NOMO-1 treated with dmso at 0.1 percent for 144 hours (cell line): ENCODE measurements at regions not wholly inside any gene's neighbourhood (a gene's known extent, or its start where the extent isn't known, plus 50 kb on each side); places are given as distances from the start of the nearest gene placed in this dataset.

Source experiments
- DNase-seq: peaks from one replicate; lab custom pipeline; 2025; ENCODE audit not compliant: unreplicated experiment; lab: John Stamatoyannopoulos, UW

DNA sequence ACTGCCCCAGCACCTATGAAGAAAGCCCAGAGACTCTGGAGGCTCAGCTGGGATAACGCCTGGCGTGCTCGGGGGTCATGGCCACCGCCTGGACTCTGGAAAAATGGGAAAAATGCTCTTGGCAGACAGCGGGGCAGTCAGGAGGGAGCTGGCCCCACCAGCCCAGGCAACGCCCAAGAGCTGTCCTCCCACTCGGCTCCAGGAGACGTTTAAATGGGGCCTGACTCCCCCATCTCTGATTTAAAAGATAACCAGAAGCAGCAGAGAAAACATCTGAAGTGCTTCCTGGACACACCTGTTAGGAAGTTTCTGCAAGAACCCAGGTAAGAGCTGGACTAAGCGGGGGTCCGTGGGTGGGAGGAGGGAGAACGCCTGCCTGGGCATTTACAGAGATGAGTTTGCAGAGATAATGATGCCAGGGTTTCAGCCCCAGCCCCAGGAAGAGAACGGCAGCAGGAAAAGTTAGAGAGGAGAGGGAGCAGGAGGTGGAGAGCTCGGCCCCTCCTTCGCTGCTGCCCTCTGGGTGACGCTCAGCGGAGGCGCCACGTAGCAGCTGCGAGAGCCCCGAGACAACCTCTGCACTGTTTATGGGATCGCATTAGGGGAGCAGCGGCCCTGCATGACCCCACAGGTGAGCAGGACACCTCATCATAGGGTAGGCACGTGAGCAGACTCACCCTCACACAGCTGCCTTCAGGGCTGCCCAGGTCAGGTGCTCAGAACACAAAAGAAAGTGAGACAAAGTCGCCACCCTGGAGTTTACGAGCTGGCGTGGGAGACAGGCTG is 83.5 kb upstream of the INSIG1 start:
- DNase-seq: no peak

DNA sequence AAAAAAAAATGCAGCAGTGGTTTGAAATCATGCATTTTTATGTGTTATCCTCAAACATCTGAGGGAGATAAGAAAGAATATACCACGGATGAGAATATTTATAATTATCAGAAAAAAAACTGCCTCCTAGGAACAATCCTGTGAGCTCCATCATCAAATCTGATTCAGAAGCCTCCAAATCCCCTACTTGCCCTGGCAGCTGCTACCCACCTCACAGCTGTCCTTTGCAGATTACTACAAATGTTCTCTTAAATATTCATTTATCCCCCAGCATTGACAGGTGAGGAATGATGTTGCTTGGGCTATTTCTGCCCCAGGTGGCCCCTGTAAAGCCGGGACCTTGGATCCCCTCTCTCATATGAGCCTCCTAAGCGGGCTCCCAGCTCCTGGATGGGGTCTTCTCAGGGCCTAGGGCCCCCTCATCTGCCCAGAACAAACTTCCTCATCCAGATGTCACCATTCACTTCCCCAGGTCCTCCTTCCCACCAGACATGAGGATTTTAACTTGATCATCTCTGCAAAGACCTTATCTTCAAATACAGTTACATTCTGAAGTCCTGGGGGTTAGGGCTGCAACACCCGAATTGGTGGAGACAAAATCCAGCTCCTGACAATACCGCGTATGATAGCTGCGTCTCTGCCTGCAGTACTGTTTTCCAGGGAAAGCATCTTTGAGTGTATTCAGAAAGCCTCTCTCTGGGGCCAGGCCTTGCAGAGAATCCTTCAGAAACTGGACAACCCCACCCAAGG is 81.9 kb upstream of the INSIG1 start:
- DNase-seq: no peak

DNA sequence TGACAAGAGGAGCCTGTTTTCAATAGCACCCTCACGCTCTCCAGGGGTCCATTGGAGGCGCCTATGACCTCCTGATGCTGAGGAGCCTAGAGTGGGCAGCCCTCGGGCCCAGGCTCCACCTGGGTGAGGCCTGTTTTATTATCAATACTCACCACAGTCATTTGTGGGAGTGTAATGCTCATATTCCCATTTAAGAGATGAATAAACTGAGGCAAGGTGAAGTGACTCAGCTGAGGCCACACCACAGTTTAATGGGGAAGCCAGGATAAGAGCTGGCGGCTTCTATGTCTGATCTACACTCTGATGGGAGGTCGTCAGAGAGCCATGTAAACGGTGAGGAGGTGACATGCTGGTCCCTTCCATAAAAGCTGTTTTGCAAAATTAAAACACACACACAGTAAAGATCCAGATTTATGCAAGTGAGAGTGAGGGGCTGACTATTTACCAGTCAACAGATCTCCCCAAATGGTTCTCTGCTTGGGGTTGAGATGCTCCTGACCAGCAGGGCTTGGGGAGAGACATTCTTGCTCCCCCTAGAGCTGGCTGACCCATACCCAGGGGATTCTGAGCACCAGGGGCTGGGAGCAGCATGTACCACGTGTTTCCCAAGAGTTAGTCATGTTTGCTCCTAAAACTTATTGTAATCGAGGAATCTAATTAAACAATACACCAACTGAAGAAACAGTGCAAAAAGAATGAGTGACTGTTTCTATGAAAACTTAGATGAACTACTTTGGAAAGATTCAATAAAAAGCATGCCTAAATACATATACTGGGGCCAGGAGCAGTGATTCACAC is 81.0 kb upstream of the INSIG1 start:
- no peak for DNase-seq

DNA sequence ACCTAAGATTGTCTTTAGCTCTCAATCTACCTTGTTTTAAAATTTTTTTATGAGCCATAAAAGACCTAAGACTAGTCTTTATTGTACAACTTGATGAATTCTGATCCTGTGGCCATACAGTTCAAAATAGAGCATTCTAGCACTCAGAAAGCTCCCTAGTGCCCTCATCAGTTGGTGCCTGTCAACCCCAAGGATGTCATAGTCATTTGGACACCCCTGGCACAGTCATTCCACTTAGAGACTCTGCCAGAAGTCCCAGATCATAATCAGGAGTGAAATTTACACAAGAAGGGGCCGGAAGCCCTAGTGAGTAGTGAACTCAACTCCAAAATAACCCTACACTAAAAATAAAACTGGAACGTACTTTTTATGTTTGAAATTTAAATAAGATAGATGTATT is 80.0 kb upstream of the INSIG1 start:
- no peak for DNase-seq

DNA sequence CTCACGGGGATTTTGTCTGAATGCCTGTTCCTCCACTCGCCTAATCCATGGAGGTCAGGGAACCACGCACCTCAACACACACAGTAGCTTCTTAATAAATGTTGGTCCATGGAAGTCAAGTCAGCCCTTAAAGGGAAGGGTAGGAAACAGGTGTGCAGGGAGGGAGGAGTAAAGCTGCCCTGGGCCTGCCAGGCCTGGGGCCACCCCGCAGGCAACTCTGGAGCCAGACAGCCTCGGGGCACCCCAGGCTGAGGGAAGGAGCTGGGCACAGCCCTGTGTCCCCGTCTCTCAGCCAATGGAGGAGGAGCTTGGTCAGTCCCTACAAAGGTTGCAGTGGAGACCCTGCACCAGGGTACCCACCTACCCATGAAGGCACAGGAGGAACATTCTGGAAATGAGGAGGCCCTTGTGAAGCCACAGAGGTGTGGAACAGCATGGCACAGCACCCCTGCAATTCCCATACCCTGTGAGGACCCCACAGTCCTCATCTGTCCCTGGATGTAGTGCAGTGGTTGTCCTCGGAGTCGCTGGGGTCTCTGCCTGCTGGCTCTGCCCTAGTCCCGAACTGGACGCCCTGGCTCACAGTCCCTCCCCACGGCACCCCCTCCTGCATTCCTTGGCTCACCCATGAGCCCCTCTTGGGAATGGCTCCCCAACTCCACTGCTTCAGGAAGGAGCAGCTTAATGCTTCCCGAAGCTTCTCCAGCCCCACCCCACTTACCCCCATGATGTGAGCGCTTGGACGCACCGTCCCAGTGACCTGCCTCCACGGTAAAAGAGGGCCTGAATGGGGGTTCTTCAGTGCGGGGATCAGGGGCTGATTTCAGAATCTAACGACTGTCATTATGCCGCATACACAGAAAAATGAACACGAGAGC is 79.2 kb upstream of the INSIG1 start:
- DNase-seq: no peak

DNA sequence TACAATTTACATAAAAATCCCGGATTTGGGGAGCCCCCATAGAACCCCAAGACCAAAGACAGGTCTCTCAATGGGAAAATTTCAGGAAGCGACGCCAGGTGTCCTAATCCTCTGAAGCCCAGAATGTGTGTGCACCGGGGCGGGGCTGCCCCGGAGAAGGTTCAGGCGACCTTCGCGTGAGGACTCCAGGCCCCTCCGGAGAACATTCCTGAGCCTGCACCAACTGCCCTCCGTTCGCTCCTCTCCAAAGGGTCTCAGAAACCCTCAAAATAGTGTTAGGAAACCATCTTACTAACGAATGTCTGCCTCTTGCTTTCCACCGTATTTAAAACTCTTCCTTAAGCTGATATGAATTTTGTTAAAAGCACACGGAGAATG is 78.5 kb upstream of the INSIG1 start:
- no peak for DNase-seq

DNA sequence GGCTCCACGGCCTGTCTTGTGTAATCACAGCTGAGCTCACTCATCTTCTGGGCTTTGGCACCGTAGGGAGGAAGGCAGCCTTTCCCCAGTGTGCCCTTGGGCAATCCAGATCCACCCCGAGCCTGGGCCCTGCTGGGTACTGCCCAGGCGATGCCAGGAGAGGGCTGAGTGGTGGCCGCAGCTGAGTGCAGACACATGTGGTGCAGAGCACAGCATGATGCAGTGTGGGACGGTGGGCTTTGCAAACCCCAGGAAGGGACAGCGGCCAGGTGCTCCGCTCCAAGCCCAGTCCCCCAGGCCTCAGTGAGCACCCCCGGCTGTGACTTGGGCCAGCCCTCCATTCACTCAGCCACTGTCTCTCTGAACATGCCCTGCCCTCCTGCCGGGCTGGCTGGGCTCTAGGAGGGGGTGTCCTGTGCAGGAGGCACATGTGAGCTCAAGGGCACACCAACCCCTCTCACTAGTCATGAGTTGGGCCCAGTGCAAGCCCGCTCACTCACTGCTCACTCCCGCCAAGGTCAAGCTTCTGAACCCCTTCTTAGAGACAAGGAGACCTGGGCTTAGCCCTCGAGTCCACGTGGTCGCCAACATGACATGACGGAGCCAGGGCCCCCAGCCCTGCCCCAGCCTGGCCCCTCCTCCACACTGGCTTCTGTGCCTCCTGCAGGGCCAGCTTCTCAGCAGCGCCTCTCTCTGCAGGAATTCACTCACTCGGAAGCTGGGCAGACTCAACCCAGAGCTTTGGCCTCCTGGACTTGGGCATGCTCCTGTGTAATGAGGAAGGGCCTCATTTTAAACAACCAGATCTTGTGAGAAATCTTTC is 77.5 kb upstream of the INSIG1 start:
- no peak for DNase-seq

DNA sequence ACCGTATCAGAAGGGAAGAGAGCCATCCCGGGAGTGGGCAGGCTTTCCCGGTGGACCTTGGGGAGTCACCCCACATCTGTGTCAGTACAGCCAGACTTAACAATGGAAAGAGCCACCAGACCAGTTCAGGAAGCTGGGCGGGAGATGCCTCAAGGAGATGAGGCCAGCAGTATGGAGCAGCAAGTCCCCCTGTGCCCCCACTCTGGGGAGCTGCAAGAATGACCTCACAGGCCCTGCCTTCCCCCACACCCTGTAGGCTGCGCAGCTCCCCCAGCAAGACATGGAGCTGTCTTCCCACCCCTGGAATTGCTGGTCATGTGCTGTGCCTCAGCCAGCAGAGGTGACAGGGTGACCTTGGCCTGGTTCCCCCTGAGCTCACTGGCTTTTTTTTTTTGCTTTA is 76.8 kb upstream of the INSIG1 start:
- no peak for DNase-seq

DNA sequence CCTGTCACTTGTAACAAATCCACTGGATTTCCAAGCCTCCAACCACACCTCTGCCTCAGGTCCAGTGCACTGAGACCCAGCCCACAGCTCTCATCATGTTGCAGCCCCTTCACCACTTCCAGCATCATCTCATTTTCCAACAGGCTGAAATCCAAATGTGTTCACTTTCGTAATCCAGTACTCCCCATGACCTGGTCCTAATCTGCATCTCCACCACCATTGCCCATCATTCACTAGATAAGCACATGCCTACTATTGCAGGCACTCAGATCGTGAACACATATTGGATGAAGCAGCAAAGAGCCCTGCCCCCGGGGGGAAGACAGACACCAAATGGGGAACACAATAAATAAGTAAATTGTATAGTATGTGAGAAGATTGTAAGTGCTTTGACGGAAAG is 76.1 kb upstream of the INSIG1 start:
- DNase-seq: no peak

DNA sequence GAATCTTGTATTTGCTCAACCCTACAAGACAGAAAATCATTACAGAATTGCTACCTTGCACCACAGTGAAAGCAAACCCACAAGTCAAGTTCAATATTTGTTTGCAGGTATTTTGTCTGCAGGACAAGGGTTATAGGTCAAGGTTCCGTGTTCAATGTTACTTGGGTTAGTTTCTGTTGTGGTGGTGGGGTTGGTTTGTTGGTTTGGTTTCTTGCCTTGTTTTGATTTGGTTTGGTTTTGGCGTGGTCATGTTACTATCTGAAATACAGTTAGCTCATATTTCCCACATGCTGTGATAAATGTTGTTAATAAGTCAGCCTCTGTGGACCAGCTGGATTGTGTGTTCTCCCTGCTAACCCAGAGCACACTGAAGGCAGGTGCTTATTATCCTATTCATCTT is 75.6 kb upstream of the INSIG1 start:
- DNase-seq: no peak

DNA sequence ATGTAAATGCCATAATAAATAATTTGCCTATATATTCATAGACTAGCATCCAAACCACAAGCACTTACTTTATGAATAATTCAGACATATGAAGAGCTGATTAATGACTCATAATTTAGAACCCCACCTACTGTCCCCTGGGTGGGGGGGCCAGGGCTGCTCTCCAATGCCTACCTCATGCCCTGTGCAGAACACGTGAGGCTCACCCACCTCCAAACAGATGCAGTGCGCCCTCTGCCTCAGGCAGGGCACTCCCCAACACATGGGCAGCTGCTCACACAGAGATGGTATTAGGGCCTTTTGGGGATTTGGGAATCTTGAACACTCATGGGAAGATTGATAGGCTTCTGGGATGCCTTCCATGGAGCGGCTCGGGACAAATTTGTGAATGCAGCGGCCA is 75.1 kb upstream of the INSIG1 start:
- no peak for DNase-seq

DNA sequence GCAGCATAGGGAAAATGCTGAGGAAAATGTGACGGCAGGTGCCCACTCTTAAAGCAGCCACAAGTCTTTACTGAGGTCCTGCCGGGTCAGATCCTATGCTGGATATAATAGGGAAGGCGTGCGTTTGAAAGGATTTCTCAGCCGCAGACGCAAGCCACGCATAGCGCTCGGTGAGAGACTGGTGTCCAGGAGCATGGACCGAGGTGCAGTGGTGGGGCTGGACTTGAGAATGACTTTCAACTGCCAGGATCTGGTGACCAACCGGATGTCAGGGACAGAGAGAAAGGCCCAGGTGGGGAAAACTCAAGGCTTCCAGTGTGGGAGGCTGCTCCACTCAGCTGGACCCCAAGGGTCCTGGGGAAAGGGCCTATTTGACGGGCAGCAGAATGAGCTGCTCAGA is 74.7 kb upstream of the INSIG1 start:
- no peak for DNase-seq

DNA sequence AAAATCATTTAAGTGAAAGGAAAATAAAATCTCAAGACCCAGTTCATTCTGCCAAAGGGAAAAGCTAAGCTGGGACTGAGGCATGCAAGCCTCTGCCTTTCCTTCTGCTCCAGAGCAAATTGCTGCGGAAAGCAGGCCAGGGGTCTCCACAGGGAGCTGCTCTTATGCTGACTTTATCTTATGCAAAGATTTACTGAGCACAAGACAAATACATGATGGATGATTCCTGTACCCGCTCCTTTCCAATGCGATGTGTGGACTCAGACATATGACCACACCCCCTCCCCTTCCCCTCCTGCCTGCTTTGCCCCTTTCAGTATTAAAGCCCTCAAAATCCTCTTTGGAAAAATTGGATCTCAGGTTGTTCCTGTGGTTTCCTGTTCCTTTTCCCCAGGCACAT is 74.2 kb upstream of the INSIG1 start:
- no peak for DNase-seq

DNA sequence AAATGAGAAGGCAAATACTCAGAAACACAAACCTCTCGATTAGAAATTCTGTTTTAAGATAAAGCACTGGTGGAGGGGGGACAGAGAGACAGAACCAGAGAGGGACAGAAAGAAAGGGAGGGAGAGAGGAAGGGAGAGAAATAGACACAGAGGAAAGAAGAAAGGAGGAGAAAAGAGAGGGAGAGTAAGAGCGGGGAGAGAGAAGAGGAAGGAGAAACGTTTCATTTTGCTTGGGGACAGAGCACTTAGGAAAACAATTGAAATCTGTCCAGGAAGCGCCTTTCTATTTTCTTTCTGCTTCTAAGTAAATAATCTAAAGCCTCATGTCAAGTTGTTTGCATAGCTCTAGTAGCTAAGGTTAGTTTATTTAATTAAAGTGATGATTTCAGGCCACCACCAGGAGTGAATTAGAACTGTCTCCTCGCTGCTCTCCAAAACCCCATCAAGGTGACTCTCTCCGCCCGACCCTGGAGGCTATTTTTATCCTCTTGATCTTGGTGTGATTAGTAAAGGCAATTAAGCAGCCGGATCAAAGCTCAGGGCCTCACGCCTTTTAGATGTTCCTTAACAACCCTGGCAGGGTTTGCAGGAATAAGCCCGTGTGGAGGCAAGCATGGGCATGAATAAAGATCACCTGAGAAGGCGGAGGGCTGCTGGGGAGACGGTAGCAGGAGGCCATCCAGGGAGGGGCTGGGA is 73.4 kb upstream of the INSIG1 start:
- no peak for DNase-seq

DNA sequence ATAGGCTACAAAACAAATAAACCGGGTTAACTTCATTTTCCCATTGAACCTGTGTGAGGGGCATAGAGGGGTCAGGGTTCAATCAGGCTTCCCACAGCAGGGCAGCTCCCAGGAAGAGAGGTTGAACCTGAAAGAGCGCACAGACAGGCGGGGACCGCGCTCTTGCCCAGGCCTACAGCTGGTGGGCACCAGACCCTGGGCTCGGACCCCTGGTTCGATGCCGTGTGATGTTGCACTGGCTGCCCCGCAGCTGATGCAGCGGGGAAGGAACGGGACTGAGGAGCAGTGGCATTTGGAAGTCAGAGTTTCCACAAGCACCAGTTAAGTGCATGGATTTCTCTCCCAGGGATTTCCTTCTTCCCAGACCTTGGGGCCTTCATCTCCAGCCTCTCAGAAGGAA is 72.6 kb upstream of the INSIG1 start:
- no peak for DNase-seq

DNA sequence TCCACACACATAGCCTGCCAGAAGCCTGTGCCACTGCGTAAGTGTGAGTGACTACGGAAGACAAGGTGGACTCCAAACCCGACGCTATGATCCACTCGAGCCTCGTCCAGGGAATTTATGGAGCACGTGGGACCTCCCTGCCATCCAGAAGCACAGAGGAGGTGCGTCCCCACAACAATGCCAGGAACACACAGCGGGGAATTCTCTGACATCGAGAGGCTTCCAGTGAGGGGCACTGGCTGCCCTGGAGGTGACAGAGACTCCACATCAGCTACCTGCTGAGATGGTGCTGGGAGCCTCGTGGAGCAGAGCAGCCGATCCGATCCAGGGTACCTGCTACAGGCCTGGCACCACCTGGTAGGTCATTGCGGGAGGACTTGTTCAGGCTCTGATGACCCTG is 72.2 kb upstream of the INSIG1 start:
- DNase-seq: no peak

DNA sequence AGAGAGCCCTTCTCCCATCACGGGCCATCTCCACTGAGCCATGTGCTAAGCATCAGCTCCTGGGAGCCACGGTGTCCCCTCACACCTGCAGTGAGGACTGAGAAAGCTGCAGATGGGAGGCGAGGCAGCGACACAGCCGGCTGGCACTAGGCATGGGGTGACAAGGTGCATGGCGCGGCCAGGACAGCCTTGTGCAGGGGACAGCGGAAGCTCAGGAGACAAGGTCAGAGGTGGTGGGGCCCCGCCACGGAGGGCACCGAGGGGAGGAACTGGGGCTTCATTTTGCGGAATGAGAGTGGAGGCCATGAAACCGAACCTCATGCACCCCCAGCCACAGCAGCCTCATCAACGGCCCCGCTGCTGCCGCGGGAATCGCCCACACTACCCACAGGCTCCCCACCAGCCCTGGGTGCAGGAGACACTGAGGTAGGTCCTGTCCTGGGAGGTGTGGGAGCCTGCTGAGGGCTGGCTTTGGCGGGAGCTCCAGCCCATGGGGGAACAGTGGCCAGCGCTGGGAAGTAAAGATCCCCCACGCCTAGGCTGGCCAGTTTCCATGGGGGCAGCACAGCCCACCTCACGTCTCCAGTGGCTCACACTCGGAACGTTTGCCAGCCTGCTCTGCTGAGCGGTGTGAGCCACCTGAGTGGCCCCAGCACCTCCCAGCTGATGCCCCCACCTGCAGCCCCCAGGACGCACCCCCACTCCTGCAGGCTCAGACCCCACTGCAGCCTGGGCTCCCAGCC is 71.2 kb upstream of the INSIG1 start:
- no peak for DNase-seq

DNA sequence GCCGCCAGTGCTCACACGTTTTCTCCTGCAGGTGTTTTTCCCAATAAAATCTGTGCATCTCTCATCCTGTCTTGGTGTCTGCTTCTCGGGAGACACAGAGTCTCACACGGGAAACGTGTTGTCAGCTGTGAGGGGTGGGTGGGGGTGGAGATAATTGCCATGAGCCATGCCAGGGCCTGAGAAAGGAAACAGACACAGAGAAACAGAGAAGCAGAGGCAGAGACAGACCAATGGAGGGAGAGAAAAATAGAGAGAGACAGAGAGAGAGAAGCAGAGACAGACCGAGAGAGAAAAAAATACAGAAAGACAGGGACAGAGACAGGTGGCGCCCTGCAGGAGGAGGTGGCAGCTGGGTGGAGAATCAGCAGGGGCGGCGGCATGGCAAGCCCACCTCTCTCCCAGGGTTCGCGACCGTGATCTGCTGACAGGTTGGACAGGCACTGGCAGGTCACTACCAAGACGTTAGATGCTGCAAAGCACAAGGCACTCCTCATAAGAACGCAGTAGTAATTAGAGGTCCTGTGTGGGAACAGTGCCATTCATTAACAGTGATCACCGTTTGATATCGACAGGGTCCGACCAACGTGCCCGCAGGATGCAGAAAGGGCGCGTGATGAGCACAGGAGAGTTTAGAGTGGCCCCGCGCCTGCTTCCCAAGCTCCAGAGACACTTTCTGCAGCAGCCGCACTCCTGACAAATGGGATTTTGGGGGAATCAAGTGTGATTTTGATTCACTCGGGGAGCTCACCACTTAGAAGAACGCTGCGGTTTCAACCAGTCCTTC is 70.5 kb upstream of the INSIG1 start:
- DNase-seq: no peak
